SK-N-SH (cell line): ENCODE measurements at regions not wholly inside any gene's neighbourhood (a gene's known extent, or its start where the extent isn't known, plus 50 kb on each side); places are given as distances from the start of the nearest gene placed in this dataset.

Source experiments
- CTCF ChIA-PET: fragments of 300-600, 350-600 bp; formaldehyde crosslinking; extraction: SDS; loops from one replicate; lab custom pipeline; 2021; lab: Yijun Ruan, JAX
- POLR2A ChIA-PET: fragments of 350-600 bp; sonication (Branson Sonifier 250); formaldehyde crosslinking; extraction: SDS; loops from one replicate; lab custom pipeline; 2020; ENCODE audit warnings: antibody characterized with exemption, inconsistent platforms; lab: Yijun Ruan, JAX
- DNase-seq: peaks from one replicate; pipeline ENCODE4 v3.0.0; 2012
- H2AFZ ChIP-seq: fragments of 200-600 bp; sonication (generic); 2 replicates; pipeline ENCODE4 v1.8.1; 2016; ENCODE audit warnings: antibody characterized with exemption, mild to moderate bottlenecking, low read depth
- H3F3A ChIP-seq: fragments of 200-600 bp; sonication (generic); replicated peaks from 2 replicates; pipeline ENCODE3; 2016; ENCODE audit warnings: antibody characterized with exemption, mild to moderate bottlenecking; ENCODE audit not compliant: insufficient read depth
- H3K27ac ChIP-seq, 2 experiments: fragments of 200-500 bp in 1 of 2; fragments of 200-600 bp in 1 of 2; sonication (Bioruptor generic) in 1 of 2; sonication (generic), shearing (Covaris generic) in 1 of 2; 2 replicates each; pipeline versions ENCODE4 v1.5.1 to v1.6.1; 2014 to 2016; ENCODE audit warnings: low read depth in 2 of 2, inconsistent platforms in 1 of 2, low read length in 1 of 2, mild to moderate bottlenecking in 1 of 2, mixed read lengths in 1 of 2
- H3K27me3 ChIP-seq: fragments of 200-600 bp; sonication (generic), shearing (Covaris generic); 2 replicates; pipeline ENCODE4 v1.6.1; 2016; ENCODE audit warnings: mixed run types; ENCODE audit not compliant: insufficient read depth
- H3K36me3 ChIP-seq, 2 experiments: fragments of 200-500 bp in 1 of 2; fragments of 200-600 bp in 1 of 2; sonication (Bioruptor generic) in 1 of 2; sonication (generic) in 1 of 2; replicated peaks in 1 of 2; 2 replicates each; pipeline versions ENCODE3 to v1.5.1; 2014 to 2016; ENCODE audit warnings: low read length in 1 of 2, mild to moderate bottlenecking in 1 of 2; ENCODE audit not compliant: insufficient read depth in 2 of 2, control insufficient read depth in 1 of 2
- H3K4me1 ChIP-seq, 2 experiments: fragments of 200-500 bp in 1 of 2; fragments of 200-600 bp in 1 of 2; sonication (Bioruptor generic) in 1 of 2; sonication (generic), shearing (Covaris generic) in 1 of 2; 2 replicates each; pipeline versions ENCODE4 v1.5.1 to v1.6.1; 2014 to 2016; ENCODE audit warnings: low read depth in 1 of 2, low read length in 1 of 2, mixed run types in 1 of 2; ENCODE audit not compliant: insufficient read depth in 2 of 2, control insufficient read depth in 1 of 2
- H3K4me2 ChIP-seq: fragments of 200-600 bp; sonication (generic), shearing (Covaris generic); 2 replicates; pipeline ENCODE4 v1.6.1; 2017; ENCODE audit warnings: mixed run types
- H3K4me3 ChIP-seq, 2 experiments: fragments of 200-500 bp in 1 of 2; fragments of 200-600 bp in 1 of 2; sonication (Bioruptor generic) in 1 of 2; sonication (generic), shearing (Covaris generic) in 1 of 2; 2 replicates each; pipeline versions ENCODE4 v1.5.1 to v1.8.1; 2014 to 2016; ENCODE audit warnings: low read depth in 2 of 2, inconsistent platforms in 1 of 2, low read length in 1 of 2, mild to moderate bottlenecking in 1 of 2, mixed read lengths in 1 of 2, moderate library complexity in 1 of 2
- H3K79me2 ChIP-seq: fragments of 200-600 bp; sonication (generic); 2 replicates; pipeline ENCODE4 v1.8.1; 2017; ENCODE audit warnings: mild to moderate bottlenecking; ENCODE audit not compliant: insufficient read depth
- H3K9ac ChIP-seq: fragments of 200-600 bp; sonication (generic); 2 replicates; pipeline ENCODE4 v1.6.1; 2017; ENCODE audit warnings: mixed run types
- H3K9me2 ChIP-seq: fragments of 200-600 bp; sonication (generic); 2 replicates; pipeline ENCODE4 v1.6.1; 2017; ENCODE audit warnings: mixed run types
- H3K9me3 ChIP-seq: fragments of 200-600 bp; sonication (generic); 2 replicates; pipeline ENCODE4 v1.6.1; 2017; ENCODE audit warnings: mixed run types, mild to moderate bottlenecking, moderate library complexity
- H4K20me1 ChIP-seq: fragments of 200-600 bp; sonication (generic); 2 replicates; pipeline ENCODE4 v1.6.1; 2017; ENCODE audit warnings: mild to moderate bottlenecking, mixed run types; ENCODE audit not compliant: insufficient read depth
- CHD2 ChIP-seq: fragments of 150-350 bp; IDR thresholded peaks from 2 replicates; pipeline ENCODE4 v1.6.1; 2018; ENCODE audit warnings: low read length; ENCODE audit not compliant: partially characterized antibody
- EZH2phosphoT487 ChIP-seq: fragments of 200-600 bp; sonication (generic); IDR thresholded peaks from 2 replicates; pipeline ENCODE4 v1.6.1; 2017; ENCODE audit warnings: low read depth, mixed run types, mild to moderate bottlenecking, antibody characterized with exemption, moderate library complexity, borderline replicate concordance
- FOXM1 ChIP-seq: IDR thresholded peaks from 2 replicates; pipeline ENCODE4 v1.4.0; 2012; ENCODE audit warnings: low read depth, mild to moderate bottlenecking
- GATA2 ChIP-seq: sonication (generic); formaldehyde crosslinking; IDR thresholded peaks from 2 replicates; pipeline ENCODE4 v1.5.0; 2020; ENCODE audit warnings: mild to moderate bottlenecking, missing genetic modification reagents
- NFIC ChIP-seq: IDR thresholded peaks from 2 replicates; pipeline ENCODE4 v1.4.0; 2012; ENCODE audit warnings: borderline replicate concordance
- POLR2AphosphoS5 ChIP-seq: IDR thresholded peaks from 2 replicates; pipeline ENCODE4 v1.6.1; 2012; ENCODE audit warnings: low read depth, low read length
- RAD21 ChIP-seq: IDR thresholded peaks from 2 replicates; pipeline ENCODE4 v1.6.1; 2012; ENCODE audit warnings: mild to moderate bottlenecking, low read length
- RFX5 ChIP-seq: IDR thresholded peaks from 2 replicates; pipeline ENCODE4 v1.6.1; 2012; ENCODE audit warnings: mild to moderate bottlenecking, improper control_type of control experiment, low read length
- SMC3 ChIP-seq: IDR thresholded peaks from 2 replicates; pipeline ENCODE4 v1.6.1; 2012; ENCODE audit warnings: low read depth, low read length, improper control_type of control experiment
- TAF1 ChIP-seq: IDR thresholded peaks from 2 replicates; pipeline ENCODE4 v1.6.1; 2012; ENCODE audit warnings: low read depth, mild to moderate bottlenecking, low read length, moderate library complexity, borderline replicate concordance
- TCF12 ChIP-seq: IDR thresholded peaks from 2 replicates; pipeline ENCODE4 v1.4.0; 2012
- TEAD4 ChIP-seq: IDR thresholded peaks from 2 replicates; pipeline ENCODE4 v1.4.0; 2012; ENCODE audit warnings: mild to moderate bottlenecking, borderline replicate concordance; ENCODE audit not compliant: insufficient read depth
- WGBS: methylation state at CpG from one replicate; pipeline ENCODE4 v1.1.6; 2017; ENCODE audit warnings: low lambda C conversion rate; 5-methylcytosine and 5-hydroxymethylcytosine counted together
- TF ChIP-seq, protein P1 (sequence below): IDR thresholded peaks from 2 replicates; pipeline ENCODE4 v1.4.0; 2012; ENCODE audit warnings: low read depth, borderline replicate concordance
- TF ChIP-seq, protein P2 (sequence below): fragments of 150-350 bp; IDR thresholded peaks from 2 replicates; pipeline ENCODE4 v1.6.1; 2016; ENCODE audit warnings: mild to moderate bottlenecking, low read depth, low read length
- TF ChIP-seq, protein P3 (sequence below): IDR thresholded peaks from 2 replicates; pipeline ENCODE4 v1.6.1; 2012; ENCODE audit warnings: mild to moderate bottlenecking, low read depth, low read length, moderate library complexity
- TF ChIP-seq, protein P4 (sequence below): IDR thresholded peaks from 2 replicates; pipeline ENCODE4 v1.4.0; 2012; ENCODE audit warnings: low read depth
- TF ChIP-seq, protein P5 (sequence below): IDR thresholded peaks from 2 replicates; pipeline ENCODE4; 2012

DNA sequence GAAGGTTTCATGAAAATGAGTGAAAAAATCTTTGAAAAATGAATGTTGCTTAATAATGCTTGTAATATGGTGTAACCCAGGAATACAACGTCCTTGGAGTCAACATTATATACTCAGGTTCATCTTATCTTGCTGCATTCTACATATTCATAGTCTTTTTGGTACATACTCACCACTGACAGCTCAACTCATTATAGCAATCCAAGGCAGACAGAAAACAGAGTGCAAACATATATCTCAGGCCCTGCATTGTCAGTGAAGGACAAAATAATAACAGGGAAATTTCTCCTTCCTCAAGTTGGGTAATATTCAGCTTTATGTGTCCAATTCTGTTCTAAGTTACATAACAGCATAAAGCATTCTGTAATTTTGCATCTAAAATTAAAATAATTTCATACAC, 1353.0 kb upstream of the SEL1L start:
- H3K4me1 ChIP-seq: no peaks in the 10 kb centered on the region
- ChIA-PET CTCF (interaction anchor here (1.3 kb wide), 1 partner anchor 14 kb away, joined by 5 read pairs; no protein-coding TSS in a partner anchor), POLR2A (no interaction called here)
- no peaks in the 10 kb centered on the region for H3K79me2 ChIP-seq
- WGBS: 8% methylated on average over 1 of the region's 1 CpG
- DNase-seq: no peak
- H3K27me3 ChIP-seq: no peaks in the 10 kb centered on the region
- H2AFZ ChIP-seq: no peak overlapping the region
- no peak overlapping the region for H3K9ac ChIP-seq
- H3K9me3 ChIP-seq: no peaks in the 10 kb centered on the region
- H3F3A ChIP-seq: no peaks in the 10 kb centered on the region
- H3K4me2 ChIP-seq: no peak overlapping the region
- no peak for TF ChIP-seq CHD2
- TF ChIP-seq, protein P1, sequence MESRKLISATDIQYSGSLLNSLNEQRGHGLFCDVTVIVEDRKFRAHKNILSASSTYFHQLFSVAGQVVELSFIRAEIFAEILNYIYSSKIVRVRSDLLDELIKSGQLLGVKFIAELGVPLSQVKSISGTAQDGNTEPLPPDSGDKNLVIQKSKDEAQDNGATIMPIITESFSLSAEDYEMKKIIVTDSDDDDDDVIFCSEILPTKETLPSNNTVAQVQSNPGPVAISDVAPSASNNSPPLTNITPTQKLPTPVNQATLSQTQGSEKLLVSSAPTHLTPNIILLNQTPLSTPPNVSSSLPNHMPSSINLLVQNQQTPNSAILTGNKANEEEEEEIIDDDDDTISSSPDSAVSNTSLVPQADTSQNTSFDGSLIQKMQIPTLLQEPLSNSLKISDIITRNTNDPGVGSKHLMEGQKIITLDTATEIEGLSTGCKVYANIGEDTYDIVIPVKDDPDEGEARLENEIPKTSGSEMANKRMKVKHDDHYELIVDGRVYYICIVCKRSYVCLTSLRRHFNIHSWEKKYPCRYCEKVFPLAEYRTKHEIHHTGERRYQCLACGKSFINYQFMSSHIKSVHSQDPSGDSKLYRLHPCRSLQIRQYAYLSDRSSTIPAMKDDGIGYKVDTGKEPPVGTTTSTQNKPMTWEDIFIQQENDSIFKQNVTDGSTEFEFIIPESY: no peak
- TF ChIP-seq NFIC: no peak
- TF ChIP-seq RAD21: no peak
- TF ChIP-seq, protein P2, sequence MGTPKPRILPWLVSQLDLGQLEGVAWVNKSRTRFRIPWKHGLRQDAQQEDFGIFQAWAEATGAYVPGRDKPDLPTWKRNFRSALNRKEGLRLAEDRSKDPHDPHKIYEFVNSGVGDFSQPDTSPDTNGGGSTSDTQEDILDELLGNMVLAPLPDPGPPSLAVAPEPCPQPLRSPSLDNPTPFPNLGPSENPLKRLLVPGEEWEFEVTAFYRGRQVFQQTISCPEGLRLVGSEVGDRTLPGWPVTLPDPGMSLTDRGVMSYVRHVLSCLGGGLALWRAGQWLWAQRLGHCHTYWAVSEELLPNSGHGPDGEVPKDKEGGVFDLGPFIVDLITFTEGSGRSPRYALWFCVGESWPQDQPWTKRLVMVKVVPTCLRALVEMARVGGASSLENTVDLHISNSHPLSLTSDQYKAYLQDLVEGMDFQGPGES: no peak
- TF ChIP-seq RFX5: no peak
- TF ChIP-seq, protein P3, sequence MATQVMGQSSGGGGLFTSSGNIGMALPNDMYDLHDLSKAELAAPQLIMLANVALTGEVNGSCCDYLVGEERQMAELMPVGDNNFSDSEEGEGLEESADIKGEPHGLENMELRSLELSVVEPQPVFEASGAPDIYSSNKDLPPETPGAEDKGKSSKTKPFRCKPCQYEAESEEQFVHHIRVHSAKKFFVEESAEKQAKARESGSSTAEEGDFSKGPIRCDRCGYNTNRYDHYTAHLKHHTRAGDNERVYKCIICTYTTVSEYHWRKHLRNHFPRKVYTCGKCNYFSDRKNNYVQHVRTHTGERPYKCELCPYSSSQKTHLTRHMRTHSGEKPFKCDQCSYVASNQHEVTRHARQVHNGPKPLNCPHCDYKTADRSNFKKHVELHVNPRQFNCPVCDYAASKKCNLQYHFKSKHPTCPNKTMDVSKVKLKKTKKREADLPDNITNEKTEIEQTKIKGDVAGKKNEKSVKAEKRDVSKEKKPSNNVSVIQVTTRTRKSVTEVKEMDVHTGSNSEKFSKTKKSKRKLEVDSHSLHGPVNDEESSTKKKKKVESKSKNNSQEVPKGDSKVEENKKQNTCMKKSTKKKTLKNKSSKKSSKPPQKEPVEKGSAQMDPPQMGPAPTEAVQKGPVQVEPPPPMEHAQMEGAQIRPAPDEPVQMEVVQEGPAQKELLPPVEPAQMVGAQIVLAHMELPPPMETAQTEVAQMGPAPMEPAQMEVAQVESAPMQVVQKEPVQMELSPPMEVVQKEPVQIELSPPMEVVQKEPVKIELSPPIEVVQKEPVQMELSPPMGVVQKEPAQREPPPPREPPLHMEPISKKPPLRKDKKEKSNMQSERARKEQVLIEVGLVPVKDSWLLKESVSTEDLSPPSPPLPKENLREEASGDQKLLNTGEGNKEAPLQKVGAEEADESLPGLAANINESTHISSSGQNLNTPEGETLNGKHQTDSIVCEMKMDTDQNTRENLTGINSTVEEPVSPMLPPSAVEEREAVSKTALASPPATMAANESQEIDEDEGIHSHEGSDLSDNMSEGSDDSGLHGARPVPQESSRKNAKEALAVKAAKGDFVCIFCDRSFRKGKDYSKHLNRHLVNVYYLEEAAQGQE: no peak
- TF ChIP-seq, protein P4, sequence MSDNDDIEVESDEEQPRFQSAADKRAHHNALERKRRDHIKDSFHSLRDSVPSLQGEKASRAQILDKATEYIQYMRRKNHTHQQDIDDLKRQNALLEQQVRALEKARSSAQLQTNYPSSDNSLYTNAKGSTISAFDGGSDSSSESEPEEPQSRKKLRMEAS: no peak
- TF ChIP-seq SMC3: no peak
- TF ChIP-seq TAF1: no peak
- TF ChIP-seq, all 33 proteins: peak for 0
- no peaks in the 10 kb centered on the region for H3K36me3 ChIP-seq
- H4K20me1 ChIP-seq: no peaks in the 10 kb centered on the region
- no peaks in the 10 kb centered on the region for H3K9me2 ChIP-seq
- no peak overlapping the region for H3K27ac ChIP-seq
- no peak overlapping the region for H3K4me3 ChIP-seq

DNA sequence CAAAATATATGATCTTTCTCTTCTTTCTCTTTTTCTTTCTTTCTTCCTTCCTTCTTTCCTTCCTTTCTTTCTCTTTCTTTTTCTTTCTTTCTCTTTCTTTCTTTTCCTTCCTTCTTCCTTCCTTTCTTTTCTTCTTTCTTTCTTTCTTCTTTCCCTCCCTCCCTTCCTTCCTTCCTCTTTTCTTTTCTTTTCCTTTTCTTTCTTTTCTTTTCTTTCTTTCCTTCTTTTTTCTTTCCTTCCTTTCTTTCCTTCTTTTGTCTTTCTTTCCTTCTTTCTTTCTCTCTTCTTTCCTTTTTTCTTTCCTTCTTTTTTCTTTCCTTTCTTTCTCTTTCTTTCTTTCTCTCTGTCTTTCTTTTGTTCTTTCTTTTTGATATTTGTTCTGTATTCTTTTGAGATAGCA, 1356.0 kb upstream of the SEL1L start:
- CTCF ChIA-PET: interaction anchor here (1.0 kb wide), 1 partner anchor 17 kb away, joined by 3 read pairs; no protein-coding TSS in a partner anchor
- DNase-seq: no peak
- Histone ChIP-seq H3K4me1 (no peaks in the 10 kb centered on the region), H3K27ac (no peak overlapping the region), H3K9ac (no peak overlapping the region), H2AFZ (no peak overlapping the region), H3K9me3 (no peaks in the 10 kb centered on the region), H3K4me3 (no peak overlapping the region), H3K9me2 (no peaks in the 10 kb centered on the region), H3K27me3 (no peaks in the 10 kb centered on the region), H3K4me2 (no peak overlapping the region), H3F3A (no peaks in the 10 kb centered on the region), H4K20me1 (no peaks in the 10 kb centered on the region), H3K79me2 (no peaks in the 10 kb centered on the region), H3K36me3 (no peaks in the 10 kb centered on the region)
- POLR2A ChIA-PET: no interaction called here
- TF ChIP-seq EZH2phosphoT487 (no peak), TCF12 (no peak), GATA2 (CRISPR knock-in tag) (no peak), POLR2AphosphoS5 (no peak), TEAD4 (no peak), FOXM1 (no peak)
- TF ChIP-seq, protein P3: no peak
- TF ChIP-seq, protein P5, sequence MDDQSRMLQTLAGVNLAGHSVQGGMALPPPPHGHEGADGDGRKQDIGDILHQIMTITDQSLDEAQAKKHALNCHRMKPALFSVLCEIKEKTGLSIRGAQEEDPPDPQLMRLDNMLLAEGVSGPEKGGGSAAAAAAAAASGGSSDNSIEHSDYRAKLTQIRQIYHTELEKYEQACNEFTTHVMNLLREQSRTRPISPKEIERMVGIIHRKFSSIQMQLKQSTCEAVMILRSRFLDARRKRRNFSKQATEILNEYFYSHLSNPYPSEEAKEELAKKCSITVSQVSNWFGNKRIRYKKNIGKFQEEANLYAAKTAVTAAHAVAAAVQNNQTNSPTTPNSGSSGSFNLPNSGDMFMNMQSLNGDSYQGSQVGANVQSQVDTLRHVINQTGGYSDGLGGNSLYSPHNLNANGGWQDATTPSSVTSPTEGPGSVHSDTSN: no peak
